Ascending aorta (tissue), 2 donors: ENCODE measurements at regions not wholly inside any gene's neighbourhood (a gene's known extent, or its start where the extent isn't known, plus 50 kb on each side); places are given as distances from the start of the nearest gene placed in this dataset.
A peak's percentile ranks its signal among the peaks of the same experiment; 100 is the strongest.
"Not testable (repeated sequence)": the region's sequence is repeated elsewhere in the genome, so short reads cannot be mapped to it uniquely, and the experiment has no call there.

Source experiments
- DNase-seq, 2 donors: peaks; one replicate each; pipeline ENCODE4 v3.0.0-alpha.2; 2019; ENCODE audit warnings: low spot score in 2 of 2
- H3K27ac ChIP-seq, 2 donors: fragments of 200-600 bp; sonication (generic); one replicate each; pipeline ENCODE4 v1.5.1; 2016 to 2017; ENCODE audit warnings: mild to moderate bottlenecking in 1 of 2
- H3K27me3 ChIP-seq: fragments of 200-600 bp; sonication (generic); one replicate; pipeline ENCODE4 v1.5.1; 2017
- H3K36me3 ChIP-seq, 2 donors: fragments of 200-600 bp; sonication (generic); one replicate each; pipeline ENCODE4 v1.5.1; 2016
- H3K4me1 ChIP-seq, 2 donors: fragments of 200-600 bp; sonication (generic); one replicate each; pipeline ENCODE4 v1.5.1; 2016 to 2017; ENCODE audit warnings: mild to moderate bottlenecking in 1 of 2
- H3K4me3 ChIP-seq, 2 donors: fragments of 200-600 bp; sonication (generic); one replicate each; pipeline ENCODE4 v1.5.1; 2016 to 2017; ENCODE audit warnings: mild to moderate bottlenecking in 1 of 2
- H3K9me3 ChIP-seq, 2 donors: fragments of 200-600 bp; sonication (generic); one replicate each; pipeline ENCODE4 v1.5.1; 2016
- intact Hi-C: fragments of 100-400 bp; cut with DNase I; formaldehyde crosslinking; loops from one replicate; pipeline ENCODE4 v1.15.1; 2023
- TF ChIP-seq, protein P1 (sequence below), 3 experiments: fragments of 200-600 bp in 2 of 3; fragments of 450-650 bp in 1 of 3; sonication (generic) in 2 of 3; IDR thresholded peaks; one replicate each; pipeline ENCODE4 v1.5.1; 2016 to 2019; ENCODE audit warnings: antibody characterized with exemption in 3 of 3, mild to moderate bottlenecking in 1 of 3, moderate library complexity in 1 of 3

- no peaks in the 10 kb centered on the region for H3K27me3 ChIP-seq
- H3K4me3 ChIP-seq: no peak overlapping the region
- intact Hi-C loops: no loop called here
- TF ChIP-seq, protein P1, sequence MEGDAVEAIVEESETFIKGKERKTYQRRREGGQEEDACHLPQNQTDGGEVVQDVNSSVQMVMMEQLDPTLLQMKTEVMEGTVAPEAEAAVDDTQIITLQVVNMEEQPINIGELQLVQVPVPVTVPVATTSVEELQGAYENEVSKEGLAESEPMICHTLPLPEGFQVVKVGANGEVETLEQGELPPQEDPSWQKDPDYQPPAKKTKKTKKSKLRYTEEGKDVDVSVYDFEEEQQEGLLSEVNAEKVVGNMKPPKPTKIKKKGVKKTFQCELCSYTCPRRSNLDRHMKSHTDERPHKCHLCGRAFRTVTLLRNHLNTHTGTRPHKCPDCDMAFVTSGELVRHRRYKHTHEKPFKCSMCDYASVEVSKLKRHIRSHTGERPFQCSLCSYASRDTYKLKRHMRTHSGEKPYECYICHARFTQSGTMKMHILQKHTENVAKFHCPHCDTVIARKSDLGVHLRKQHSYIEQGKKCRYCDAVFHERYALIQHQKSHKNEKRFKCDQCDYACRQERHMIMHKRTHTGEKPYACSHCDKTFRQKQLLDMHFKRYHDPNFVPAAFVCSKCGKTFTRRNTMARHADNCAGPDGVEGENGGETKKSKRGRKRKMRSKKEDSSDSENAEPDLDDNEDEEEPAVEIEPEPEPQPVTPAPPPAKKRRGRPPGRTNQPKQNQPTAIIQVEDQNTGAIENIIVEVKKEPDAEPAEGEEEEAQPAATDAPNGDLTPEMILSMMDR (IDR thresholded peaks at IDR 0.05): no peak
- H3K9me3 ChIP-seq: no peaks in the 10 kb centered on the region
- no peak for DNase-seq
- H3K27ac ChIP-seq: no peak overlapping the region
- no peaks in the 10 kb centered on the region for H3K36me3 ChIP-seq
- H3K4me1 ChIP-seq: no peaks in the 10 kb centered on the region
Measured at GRCh38 chr5:112535356-112535755, 116.3 kb upstream of the EPB41L4A start.

DNA sequence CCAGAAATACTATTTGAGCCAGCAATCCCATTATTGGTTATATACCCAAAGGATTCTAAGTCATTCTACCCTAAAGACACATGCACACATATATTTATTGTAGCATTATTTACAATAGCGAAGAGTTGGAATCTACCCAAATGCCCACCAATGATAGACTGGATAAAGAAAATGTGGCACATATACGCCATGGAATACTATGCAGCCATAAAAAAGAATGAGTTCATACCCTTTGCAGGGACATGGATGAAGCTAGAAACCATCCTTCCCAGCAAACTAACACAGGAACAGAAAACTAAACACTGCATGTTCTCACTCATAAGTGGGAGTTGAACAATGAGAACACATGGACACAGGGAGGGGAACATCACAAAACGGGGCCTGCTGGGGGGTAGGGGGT lies 125.5 kb upstream of the EPB41L4A start:
- H3K9me3 ChIP-seq, H3K4me1 ChIP-seq, H3K4me3 ChIP-seq, H3K27me3 ChIP-seq, H3K36me3 ChIP-seq, DNase-seq, intact Hi-C loops, H3K27ac ChIP-seq: not testable (repeated sequence)

DNA sequence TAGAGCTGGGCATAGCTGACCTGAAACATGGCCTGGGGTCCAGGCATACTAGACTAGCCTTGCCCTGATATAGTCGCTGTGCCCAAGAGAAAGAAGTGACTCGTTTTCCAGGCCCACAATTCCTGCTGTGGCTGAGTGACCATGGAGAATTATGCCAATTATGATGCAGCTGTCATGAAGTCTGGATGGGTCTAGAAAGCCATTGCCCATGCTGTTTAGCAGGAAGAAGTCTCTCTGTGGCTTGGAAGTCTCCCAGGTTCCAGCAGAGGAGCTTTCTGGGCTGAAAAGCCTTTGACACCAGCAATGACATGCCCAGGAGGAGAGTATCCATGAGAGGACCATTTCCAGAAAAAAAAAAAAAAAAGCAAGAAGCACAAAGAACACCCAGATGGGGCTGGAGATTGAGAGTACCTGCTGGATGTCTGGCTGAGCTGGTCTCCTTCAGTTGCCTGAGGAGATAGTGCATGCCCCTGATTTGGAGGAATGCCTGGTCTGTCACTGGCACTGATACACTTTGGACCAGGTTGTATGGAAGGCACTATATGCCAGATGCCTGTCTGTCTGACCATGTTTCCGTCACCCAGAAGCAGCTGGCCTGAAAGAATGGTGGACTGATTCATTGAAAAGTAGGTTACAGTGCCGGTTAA lies 128.0 kb upstream of the EPB41L4A start:
- no peaks in the 10 kb centered on the region for H3K36me3 ChIP-seq
- H3K27me3 ChIP-seq: no peaks in the 10 kb centered on the region
- H3K4me3 ChIP-seq: no peak overlapping the region
- intact Hi-C loops: no loop called here
- no peak for DNase-seq
- H3K4me1 ChIP-seq: peaks cover 0 to 7% of the 10 kb centered on the region in 2 donors
- no peak overlapping the region for H3K27ac ChIP-seq
- H3K9me3 ChIP-seq: no peaks in the 10 kb centered on the region
- TF ChIP-seq, protein P1 (IDR thresholded peaks at IDR 0.05): no peak

- Histone ChIP-seq H3K36me3 (no peaks in the 10 kb centered on the region), H3K4me3 (no peak overlapping the region), H3K9me3 (no peaks in the 10 kb centered on the region), H3K27ac (peak overlapping the region; percentile 35 to 61), H3K4me1 (peaks cover 0 to 7% of the 10 kb centered on the region in 2 donors), H3K27me3 (no peaks in the 10 kb centered on the region)
- intact Hi-C loops: no loop called here
- no peak for DNase-seq
- TF ChIP-seq, protein P1 (IDR thresholded peaks at IDR 0.05): no peak
Measured at GRCh38 chr5:112548246-112548881, 129.3 kb upstream of the EPB41L4A start.

DNA sequence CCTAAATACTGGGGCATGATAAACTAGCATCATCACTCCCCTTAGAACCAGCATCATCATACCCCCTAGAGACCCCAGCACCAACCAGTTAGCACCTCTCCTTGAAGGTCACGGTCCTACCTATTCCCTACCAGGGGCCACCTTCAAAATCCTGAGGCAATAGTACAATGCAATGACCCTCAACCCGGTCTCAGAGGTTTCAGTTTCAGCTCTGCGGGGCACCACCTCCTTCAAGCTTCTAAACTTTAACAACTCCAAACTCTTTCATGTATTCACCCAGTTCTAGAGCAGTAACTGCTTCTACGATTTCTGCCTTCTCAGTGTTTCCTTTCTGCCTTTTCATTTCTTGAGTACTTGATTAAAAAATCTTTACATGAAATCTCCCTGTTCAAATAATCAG lies 130.1 kb upstream of the EPB41L4A start:
- no peaks in the 10 kb centered on the region for H3K36me3 ChIP-seq
- H3K27me3 ChIP-seq: no peaks in the 10 kb centered on the region
- H3K4me3 ChIP-seq: no peak overlapping the region
- intact Hi-C loops: no loop called here
- H3K27ac ChIP-seq: no peak overlapping the region
- H3K9me3 ChIP-seq: no peaks in the 10 kb centered on the region
- no peak for DNase-seq
- peaks cover 0 to 7% of the 10 kb centered on the region in 2 donors for H3K4me1 ChIP-seq
- TF ChIP-seq, protein P1 (IDR thresholded peaks at IDR 0.05): no peak

GRCh38 chr5:112549605-112550166 lies 130.6 kb upstream of the EPB41L4A start:
- H3K27me3 ChIP-seq: no peaks in the 10 kb centered on the region
- no peak for DNase-seq
- no peak overlapping the region for H3K4me3 ChIP-seq
- H3K9me3 ChIP-seq: no peaks in the 10 kb centered on the region
- TF ChIP-seq, protein P1 (IDR thresholded peaks at IDR 0.05): no peak
- no peaks in the 10 kb centered on the region for H3K36me3 ChIP-seq
- intact Hi-C loops: loop anchor here (5.0 kb wide), 2 partner anchors 153 to 298 kb away; no protein-coding TSS in a partner anchor
- peaks cover 0 to 7% of the 10 kb centered on the region in 2 donors for H3K4me1 ChIP-seq
- no peak overlapping the region for H3K27ac ChIP-seq
